ENCODE measurements at regions not wholly inside any gene's neighbourhood (a gene's known extent, or its start where the extent isn't known, plus 50 kb on each side); places are given as distances from the start of the nearest gene placed in this dataset.
"Not testable (repeated sequence)": the region's sequence is repeated elsewhere in the genome, so short reads cannot be mapped to it uniquely, and the experiment has no call there.

- DNase-seq = not testable (repeated sequence)
Measured at GRCh38 chr14:105639969-105640931, 113.9 kb downstream of the TMEM121 start.

- DNase-seq = no peak
Measured at GRCh38 chr14:105641075-105641937, 114.9 kb downstream of the TMEM121 start.

GRCh38 chr14:105641951-105642350 is 115.6 kb downstream of the TMEM121 start:
- not testable (repeated sequence) for DNase-seq

DNA sequence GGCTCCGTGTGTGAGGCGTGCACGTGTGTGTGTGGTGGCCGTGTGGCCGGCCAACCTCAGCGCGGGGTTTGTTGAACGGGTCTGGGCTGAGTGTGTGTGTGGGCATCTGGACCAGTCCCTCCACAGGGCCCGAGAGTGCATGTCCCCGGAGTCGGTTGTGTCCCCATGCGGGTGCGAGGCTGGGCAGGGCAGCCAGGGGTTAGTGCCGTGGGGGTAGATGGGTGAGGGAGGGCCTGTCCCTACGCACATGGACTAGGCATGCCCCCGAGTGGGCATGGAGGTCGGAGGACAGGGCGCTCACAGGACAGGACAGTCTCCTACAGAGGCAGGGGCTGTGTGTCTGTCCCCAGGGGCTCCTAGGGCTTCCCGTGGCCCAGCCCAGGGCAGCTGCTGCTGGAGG is 116.1 kb downstream of the TMEM121 start:
- DNase-seq = not testable (repeated sequence)

GRCh38 chr14:105643406-105644052 is 117.1 kb downstream of the TMEM121 start:
- not testable (repeated sequence) for DNase-seq

GRCh38 chr14:105644053-105644435 is 117.7 kb downstream of the TMEM121 start:
- DNase-seq = not testable (repeated sequence)

DNA sequence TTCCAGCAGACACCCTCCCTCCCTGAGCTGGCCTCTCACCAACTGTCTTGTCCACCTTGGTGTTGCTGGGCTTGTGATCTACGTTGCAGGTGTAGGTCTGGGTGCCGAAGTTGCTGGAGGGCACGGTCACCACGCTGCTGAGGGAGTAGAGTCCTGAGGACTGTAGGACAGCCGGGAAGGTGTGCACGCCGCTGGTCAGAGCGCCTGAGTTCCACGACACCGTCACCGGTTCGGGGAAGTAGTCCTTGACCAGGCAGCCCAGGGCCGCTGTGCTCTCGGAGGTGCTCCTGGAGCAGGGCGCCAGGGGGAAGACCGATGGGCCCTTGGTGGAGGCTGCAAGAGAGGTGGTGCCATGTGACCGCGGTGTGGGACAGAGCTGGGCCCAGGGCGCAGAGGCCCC is 118.1 kb downstream of the TMEM121 start:
- not testable (repeated sequence) for DNase-seq

- DNase-seq = not testable (repeated sequence)
Measured at GRCh38 chr14:105644891-105645290, 118.5 kb downstream of the TMEM121 start.

- not testable (repeated sequence) for DNase-seq
Measured at GRCh38 chr14:105645389-105645788, 119.0 kb downstream of the TMEM121 start.

GRCh38 chr14:105646175-105646574 is 119.8 kb downstream of the TMEM121 start:
- DNase-seq = no peak

GRCh38 chr14:105646711-105647281 is 120.4 kb downstream of the TMEM121 start:
- DNase-seq = not testable (repeated sequence)

DNA sequence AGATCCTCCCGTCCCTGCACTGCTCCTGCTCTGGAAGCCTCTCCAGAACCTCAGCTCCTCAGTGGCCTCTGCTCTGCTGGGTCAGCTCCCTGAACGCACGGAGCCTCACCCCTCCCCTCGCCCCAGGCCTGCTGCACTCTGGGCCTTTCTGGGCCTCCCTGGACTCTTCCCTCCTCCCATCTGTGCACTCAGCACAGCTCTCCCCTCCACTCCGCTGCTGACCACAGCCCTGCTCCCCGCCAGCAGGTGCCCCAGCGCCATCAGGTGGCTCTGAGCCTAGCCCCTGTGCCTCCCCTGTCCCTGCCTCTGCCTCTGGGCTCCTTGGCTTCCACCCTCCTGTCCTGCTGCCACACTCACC is 121.0 kb downstream of the TMEM121 start:
- DNase-seq = not testable (repeated sequence)

DNA sequence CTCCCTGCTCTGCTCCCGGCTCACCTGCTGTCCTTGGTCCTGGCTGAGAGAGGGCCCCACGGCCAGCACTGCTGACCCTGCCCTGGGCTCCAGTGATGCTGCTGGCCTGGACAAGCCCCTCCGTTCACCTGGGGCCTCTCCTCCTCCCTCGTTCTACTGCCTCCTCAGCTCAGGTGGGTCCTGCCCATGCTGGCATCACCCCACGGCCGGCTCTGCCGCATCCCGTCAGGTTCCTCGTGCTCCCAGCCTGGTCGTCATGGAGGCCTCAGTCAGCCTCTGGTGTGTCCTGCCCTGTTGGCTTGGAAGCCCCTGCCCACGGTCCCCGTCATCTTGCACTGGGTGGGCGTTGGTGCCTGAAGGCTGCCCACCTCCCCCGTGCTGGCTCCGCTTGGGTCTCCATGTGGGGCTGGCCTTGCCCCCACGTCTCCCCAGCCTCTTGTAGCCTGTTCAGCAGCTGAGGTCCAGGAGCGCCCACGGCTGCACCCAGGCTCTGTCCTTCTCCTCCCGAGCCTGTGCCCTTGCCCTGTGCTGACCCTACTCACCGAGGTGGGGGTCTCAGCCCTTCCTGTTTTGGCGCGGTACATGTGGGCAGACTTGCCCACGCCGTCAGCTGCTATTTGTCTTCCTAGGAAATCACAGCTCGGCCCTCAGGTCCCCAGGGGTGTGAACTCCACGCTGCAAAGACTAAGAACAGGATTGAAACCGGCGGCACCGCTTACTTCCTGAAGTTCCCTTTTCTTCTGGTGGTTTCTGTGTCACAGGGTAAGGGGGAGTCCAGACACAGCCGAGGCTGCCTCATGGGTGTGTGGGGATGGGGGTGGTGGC is 121.6 kb downstream of the TMEM121 start:
- no peak for DNase-seq

DNA sequence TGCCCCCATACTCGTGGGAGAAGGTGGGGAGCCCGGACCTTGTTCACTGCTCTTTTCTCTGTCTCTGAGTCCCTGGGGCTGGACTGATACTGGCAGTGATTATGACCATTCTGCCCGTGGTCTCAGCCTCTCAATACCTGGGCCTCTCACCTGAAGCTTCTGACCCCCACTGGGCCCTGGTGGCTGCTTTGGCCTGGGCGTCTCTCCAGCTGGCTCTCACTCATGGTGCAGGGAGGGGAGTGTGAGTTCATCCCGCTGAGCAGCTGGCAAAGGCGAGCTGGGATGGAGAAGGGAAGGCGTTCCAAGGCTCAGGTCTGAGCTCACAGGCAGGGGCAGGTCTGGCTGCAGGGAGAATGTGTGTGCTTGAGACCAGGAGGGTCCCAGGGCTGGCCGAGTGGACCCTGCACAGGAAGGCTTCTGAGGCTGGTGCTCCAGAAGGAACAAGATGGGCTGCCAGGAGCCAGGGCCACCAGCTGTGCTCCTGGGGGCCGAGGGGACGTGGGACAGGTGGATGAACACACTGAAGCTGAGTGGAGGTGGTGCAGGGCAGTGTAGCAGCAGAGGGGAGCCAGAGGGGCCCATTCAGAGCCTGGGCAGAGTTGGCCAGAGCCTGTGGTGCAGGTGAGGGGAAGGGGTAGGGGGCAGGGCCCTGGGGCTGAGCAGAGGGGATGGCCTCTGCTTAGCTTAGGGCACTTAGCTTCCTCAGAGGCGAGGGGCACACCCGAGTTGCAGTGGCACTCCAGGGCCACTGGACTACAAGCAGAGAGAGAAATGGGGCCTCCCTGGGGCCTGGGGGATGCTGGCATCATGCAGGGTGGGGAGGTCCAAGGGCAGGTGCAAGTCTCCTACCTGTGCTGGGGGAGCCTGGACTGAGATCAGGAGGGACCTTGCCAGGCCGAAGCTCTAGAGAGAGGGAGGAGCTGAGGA is 122.5 kb downstream of the TMEM121 start:
- not testable (repeated sequence) for DNase-seq

DNA sequence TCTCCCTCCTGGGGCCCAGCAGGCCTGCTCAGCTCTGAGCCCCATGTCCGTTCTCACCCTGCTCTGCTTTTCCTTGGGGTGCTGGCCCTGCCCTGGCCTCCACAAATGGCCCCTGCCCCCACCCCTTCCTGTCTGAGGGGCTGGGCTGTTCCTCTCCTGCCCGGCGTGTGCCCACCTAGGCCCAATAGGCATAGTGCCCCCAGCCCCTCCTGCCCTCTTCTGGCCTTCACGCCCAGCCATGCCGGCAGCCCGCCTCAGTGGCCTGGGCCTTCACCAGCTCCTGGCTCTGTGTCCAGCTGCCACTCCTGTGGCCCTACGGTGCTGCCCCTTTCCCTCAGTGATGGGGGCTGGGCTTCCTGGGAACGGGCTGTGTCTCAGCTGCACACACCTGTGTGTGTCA is 125.9 kb downstream of the TMEM121 start:
- not testable (repeated sequence) for DNase-seq

GRCh38 chr14:105653921-105654320 is 127.5 kb downstream of the TMEM121 start:
- DNase-seq = not testable (repeated sequence)

DNA sequence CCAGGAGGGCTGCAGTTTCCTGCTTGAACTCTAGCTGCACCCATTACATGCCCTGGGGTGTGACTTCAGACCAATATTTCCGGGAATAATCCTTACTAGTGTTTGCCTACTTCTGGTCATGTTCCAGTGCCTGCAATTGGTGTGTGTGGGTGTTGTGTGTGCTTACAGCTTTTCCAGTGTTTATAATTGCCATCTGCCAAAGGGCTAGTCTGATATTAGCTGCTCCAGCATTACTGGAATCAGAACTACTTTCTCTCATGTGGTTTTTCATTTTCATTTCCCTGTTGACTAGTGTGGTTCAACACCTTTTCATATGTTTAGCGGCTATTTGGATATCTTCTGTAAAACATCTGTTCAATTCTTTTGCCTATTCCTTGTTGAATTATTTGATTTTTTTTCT is 132.9 kb downstream of the TMEM121 start:
- not testable (repeated sequence) for DNase-seq

DNA sequence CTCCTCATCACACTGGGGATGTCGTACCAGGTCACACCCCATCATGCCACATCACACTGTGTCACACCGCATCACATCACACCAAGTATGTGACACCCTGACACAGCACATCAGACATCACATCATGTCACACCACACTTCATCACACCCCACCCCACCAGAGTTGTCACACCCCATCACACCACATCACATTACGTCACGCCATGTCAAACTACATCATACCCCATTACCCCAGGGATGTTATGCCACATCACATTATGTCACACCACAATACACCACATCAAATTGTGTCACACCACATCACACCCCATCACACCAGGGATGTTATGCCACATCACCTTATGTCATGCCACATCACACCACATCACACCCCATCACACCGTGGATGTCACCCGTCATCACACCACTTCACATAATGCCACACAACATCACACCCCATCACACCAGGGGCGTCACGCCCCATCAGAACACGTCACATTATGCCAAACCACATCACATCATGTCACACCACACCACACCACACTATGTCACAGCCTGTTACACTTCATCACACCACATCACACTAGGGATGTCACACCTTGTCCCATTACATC is 133.6 kb downstream of the TMEM121 start:
- no peak for DNase-seq

DNA sequence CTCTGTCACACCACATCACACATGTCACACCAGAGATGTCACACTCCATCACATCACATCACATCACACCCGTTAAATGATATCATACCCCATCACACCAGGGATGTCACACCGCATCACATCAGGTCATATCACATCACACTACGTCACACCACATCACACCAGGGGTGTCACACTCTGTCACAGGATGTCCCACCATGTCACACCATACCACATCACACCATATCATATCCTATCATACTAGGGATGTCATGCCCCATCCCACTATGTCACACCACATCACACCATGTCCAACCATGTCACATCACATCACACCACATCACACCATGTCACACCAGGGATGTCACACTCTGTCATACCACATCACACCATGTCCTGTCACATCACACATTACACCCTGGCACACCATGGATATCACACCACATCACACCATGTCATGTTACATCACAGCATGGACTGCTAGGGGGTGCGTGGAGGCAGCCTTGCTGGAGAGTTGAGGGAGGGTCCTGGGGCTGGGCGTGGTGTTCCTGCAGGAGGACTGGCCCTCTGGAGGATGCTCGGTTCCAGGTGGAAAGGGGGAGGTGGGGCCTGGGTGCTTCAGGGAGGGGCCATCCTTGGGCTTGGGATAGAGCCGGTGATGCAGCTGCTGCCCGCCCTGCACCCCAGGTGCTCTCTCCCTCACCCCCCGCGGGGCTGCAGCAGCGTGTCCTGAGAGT is 134.6 kb downstream of the TMEM121 start:
- DNase-seq = no peak

Data from CD4-positive, alpha-beta T cell treated with Interleukin-4 for 4 hours (primary cell).